ENCODE measurements at regions not wholly inside any gene's neighbourhood (a gene's known extent, or its start where the extent isn't known, plus 50 kb on each side); places are given as distances from the start of the nearest gene placed in this dataset.

- ChIA-PET POLR2A (no interaction called here), CTCF (no interaction called here)
- Histone ChIP-seq H3K36me3 (ENCODE audit: control insufficient read depth, insufficient read depth, low read length) (no peaks in the 10 kb centered on the region), H3K4me3 (ENCODE audit: low read depth, low read length) (no peak overlapping the region), H3K27me3 (ENCODE audit: control insufficient read depth, insufficient read depth, low read length) (peaks cover 6% of the 10 kb centered on the region)
- TF ChIP-seq CTCF (IDR thresholded peaks at IDR 0.05; ENCODE audit: insufficient read depth, low read depth, low read length), result no peak
- DNase-seq (ENCODE audit: low read depth), result no peak
These were observed 112.6 kb upstream of the CSF3R start for GRCh38 chr1:36595349-36595748.

DNA sequence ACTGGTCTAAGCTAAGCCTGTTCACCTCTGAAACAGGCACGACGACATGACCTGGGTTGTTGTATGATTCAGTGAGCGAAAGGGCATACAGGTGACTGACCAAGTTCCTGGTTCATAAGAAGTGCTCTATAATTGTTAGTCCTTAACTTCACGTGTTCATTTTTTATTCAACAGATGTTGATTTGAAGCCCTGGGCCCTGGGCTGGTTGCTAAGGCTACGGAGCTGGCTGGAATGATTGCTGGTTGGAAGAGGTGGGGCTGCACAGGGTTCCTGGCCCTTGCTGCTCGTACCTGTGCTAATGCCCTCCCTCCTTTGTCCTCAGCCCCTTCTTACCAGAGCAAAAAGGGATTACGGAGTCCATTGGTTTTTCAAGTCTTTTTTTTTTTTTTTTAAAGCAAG, 111.3 kb upstream of the CSF3R start:
- CTCF ChIA-PET, result no interaction called here
- POLR2A ChIA-PET, result no interaction called here
- DNase-seq (ENCODE audit: low read depth), result no peak
- peaks cover 10% of the 10 kb centered on the region for H3K27me3 ChIP-seq (ENCODE audit: control insufficient read depth, insufficient read depth, low read length)
- H3K4me3 ChIP-seq (ENCODE audit: low read depth, low read length), result no peak overlapping the region
- no peak for TF ChIP-seq CTCF (IDR thresholded peaks at IDR 0.05; ENCODE audit: insufficient read depth, low read depth, low read length)
- H3K36me3 ChIP-seq (ENCODE audit: control insufficient read depth, insufficient read depth, low read length), result no peaks in the 10 kb centered on the region

- CTCF ChIA-PET, result no interaction called here
- no peak for TF ChIP-seq CTCF (IDR thresholded peaks at IDR 0.05; ENCODE audit: insufficient read depth, low read depth, low read length)
- no peak for DNase-seq (ENCODE audit: low read depth)
These were observed 108.6 kb upstream of the CSF3R start for GRCh38 chr1:36591278-36591677.

GRCh38 chr1:36590771-36591170, 108.1 kb upstream of the CSF3R start:
- DNase-seq (ENCODE audit: low read depth), result no peak
- H3K36me3 ChIP-seq (ENCODE audit: control insufficient read depth, insufficient read depth, low read length), result no peaks in the 10 kb centered on the region
- no peak overlapping the region for H3K4me3 ChIP-seq (ENCODE audit: low read depth, low read length)
- peaks cover 12% of the 10 kb centered on the region for H3K27me3 ChIP-seq (ENCODE audit: control insufficient read depth, insufficient read depth, low read length)
- POLR2A ChIA-PET, result no interaction called here
- TF ChIP-seq CTCF (IDR thresholded peaks at IDR 0.05; ENCODE audit: insufficient read depth, low read depth, low read length), result no peak
- CTCF ChIA-PET, result no interaction called here

More at GRCh38 chr1:36591278-36591677, 108.6 kb upstream of the CSF3R start:
- Histone ChIP-seq H3K36me3 (ENCODE audit: control insufficient read depth, insufficient read depth, low read length) (no peaks in the 10 kb centered on the region), H3K27me3 (ENCODE audit: control insufficient read depth, insufficient read depth, low read length) (peaks cover 12% of the 10 kb centered on the region), H3K4me3 (ENCODE audit: low read depth, low read length) (no peak overlapping the region)
- POLR2A ChIA-PET, result no interaction called here

- POLR2A ChIA-PET, result no interaction called here
- no peak for TF ChIP-seq CTCF (IDR thresholded peaks at IDR 0.05; ENCODE audit: insufficient read depth, low read depth, low read length)
- Histone ChIP-seq H3K4me3 (ENCODE audit: low read depth, low read length) (no peak overlapping the region), H3K36me3 (ENCODE audit: control insufficient read depth, insufficient read depth, low read length) (no peaks in the 10 kb centered on the region), H3K27me3 (ENCODE audit: control insufficient read depth, insufficient read depth, low read length) (peaks cover 12% of the 10 kb centered on the region)
- no peak for DNase-seq (ENCODE audit: low read depth)
- CTCF ChIA-PET, result interaction anchor here (0.8 kb wide), 1 partner anchor 33 kb away, joined by 3 read pairs; no protein-coding TSS in a partner anchor
These were observed 107.6 kb upstream of the CSF3R start for GRCh38 chr1:36590264-36590663.
